GM12872 (cell line): ENCODE measurements at regions not wholly inside any gene's neighbourhood (a gene's known extent, or its start where the extent isn't known, plus 50 kb on each side); places are given as distances from the start of the nearest gene placed in this dataset.

ENCODE experiments used
- TF ChIP-seq, protein P1 (sequence below): IDR thresholded peaks from 3 replicates; pipeline ENCODE4 v1.5.1; 2011; ENCODE audit warnings: low read depth, mild to moderate bottlenecking, low read length, moderate library complexity; ENCODE audit not compliant: insufficient read depth

DNA sequence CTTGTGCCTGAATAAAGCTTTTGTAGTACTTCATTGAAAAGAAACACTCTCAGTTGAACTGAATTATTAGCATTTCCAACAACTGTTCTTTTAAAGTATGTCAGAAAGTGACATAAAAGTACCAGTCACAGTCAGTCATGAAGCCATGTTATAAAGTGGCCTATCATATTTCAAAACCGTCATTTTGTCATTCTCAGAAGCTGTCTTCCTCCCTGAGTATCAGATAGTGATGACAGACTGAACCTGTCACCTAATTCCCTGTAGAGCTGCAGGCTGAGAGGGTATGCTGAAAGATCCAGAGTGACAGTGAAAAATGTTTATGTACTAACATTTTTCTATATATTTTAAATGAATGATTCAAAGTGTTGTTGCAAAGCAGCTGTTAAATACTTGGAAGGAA is 1121.7 kb upstream of the PRMT6 start:
- TF ChIP-seq, protein P1, sequence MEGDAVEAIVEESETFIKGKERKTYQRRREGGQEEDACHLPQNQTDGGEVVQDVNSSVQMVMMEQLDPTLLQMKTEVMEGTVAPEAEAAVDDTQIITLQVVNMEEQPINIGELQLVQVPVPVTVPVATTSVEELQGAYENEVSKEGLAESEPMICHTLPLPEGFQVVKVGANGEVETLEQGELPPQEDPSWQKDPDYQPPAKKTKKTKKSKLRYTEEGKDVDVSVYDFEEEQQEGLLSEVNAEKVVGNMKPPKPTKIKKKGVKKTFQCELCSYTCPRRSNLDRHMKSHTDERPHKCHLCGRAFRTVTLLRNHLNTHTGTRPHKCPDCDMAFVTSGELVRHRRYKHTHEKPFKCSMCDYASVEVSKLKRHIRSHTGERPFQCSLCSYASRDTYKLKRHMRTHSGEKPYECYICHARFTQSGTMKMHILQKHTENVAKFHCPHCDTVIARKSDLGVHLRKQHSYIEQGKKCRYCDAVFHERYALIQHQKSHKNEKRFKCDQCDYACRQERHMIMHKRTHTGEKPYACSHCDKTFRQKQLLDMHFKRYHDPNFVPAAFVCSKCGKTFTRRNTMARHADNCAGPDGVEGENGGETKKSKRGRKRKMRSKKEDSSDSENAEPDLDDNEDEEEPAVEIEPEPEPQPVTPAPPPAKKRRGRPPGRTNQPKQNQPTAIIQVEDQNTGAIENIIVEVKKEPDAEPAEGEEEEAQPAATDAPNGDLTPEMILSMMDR = no peak

DNA sequence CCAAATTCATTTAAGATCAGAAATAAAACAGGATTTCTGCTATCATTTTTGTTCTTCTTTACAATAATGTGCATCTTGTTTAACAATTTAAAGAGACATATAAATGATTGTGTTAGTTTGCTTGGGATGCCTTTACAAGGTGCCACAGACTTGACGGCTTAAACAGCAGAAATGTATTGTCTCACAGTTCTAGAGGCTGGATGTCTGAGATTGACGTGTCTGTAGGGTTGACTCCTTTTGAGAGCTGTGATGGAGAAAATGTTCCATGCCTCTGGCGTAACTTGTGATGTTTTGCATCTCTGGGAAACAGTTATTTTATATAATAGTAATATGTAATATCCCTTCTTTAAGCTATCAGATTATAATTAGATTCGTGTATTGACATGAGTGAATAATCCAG is 1091.6 kb upstream of the PRMT6 start:
- TF ChIP-seq, protein P1 = no peak

GRCh38 chr1:105997516-105997915 is 1059.0 kb upstream of the PRMT6 start:
- TF ChIP-seq, protein P1 = no peak

- TF ChIP-seq, protein P1 = 0 out of 3 replicates have a peak, but pooled peaks have one; percentile 12
Measured at GRCh38 chr1:106022312-106022902, 1034.1 kb upstream of the PRMT6 start.

DNA sequence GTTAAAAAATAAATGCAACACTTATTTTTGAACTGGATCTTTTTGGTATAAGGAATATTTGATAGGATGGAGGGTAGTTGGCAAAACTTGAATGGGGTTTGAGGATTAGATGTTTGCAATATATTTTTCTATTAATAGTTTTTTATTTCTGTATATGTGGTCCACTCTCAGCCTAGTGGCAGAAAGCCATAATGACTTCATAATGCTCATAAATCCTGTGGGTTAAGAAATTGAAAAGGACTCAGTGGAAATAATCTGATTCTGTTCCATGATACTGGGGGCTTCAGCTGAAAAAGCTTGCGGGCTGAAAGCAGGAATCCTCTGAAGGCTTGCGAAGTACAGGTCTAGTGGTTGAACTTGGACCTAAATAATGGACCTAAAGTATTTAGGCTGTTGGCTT is 1028.6 kb upstream of the PRMT6 start:
- TF ChIP-seq, protein P1 = no peak

- TF ChIP-seq, protein P1 = no peak
Measured at GRCh38 chr1:106037526-106037925, 1018.9 kb upstream of the PRMT6 start.

DNA sequence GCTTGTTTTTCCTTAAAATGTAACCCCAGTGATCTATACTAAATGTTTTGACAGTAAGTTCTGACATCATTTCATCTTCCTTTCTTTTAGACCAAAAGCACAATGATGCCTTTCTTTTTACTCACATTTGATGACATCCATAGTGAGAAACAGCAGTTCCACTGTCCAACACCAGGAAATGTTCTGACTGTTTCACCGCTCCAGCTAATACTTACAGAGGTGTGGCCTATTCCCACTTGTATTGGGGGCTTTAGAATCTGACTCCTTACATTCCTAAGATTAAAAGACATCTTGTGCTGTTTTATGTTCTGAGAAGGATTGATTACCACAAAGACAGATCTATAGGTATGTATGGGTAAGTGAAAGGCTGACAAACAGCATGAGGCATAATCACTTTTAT is 1018.2 kb upstream of the PRMT6 start:
- TF ChIP-seq, protein P1 = no peak
